ENCODE measurements at regions not wholly inside any gene's neighbourhood (a gene's known extent, or its start where the extent isn't known, plus 50 kb on each side); places are given as distances from the start of the nearest gene placed in this dataset.

GRCh38 chr13:108044954-108045353 is 170.4 kb downstream of the LIG4 start:
- no peak for TF ChIP-seq CTCF (IDR thresholded peaks at IDR 0.05; ENCODE audit: low read depth, low read length)
- TF ChIP-seq POLR2A (IDR thresholded peaks at IDR 0.05; ENCODE audit: extremely low read depth, insufficient read length), result no peak
- no peak for TF ChIP-seq MAX (IDR thresholded peaks at IDR 0.05; ENCODE audit: low read depth, low read length)
- TF ChIP-seq MYC (IDR thresholded peaks at IDR 0.05; ENCODE audit: low read depth, low read length), result no peak

Data from NB4 (cell line).